ENCODE measurements at regions not wholly inside any gene's neighbourhood (a gene's known extent, or its start where the extent isn't known, plus 50 kb on each side); places are given as distances from the start of the nearest gene placed in this dataset.
A peak's percentile ranks its signal among the peaks of the same experiment; 100 is the strongest.

DNA sequence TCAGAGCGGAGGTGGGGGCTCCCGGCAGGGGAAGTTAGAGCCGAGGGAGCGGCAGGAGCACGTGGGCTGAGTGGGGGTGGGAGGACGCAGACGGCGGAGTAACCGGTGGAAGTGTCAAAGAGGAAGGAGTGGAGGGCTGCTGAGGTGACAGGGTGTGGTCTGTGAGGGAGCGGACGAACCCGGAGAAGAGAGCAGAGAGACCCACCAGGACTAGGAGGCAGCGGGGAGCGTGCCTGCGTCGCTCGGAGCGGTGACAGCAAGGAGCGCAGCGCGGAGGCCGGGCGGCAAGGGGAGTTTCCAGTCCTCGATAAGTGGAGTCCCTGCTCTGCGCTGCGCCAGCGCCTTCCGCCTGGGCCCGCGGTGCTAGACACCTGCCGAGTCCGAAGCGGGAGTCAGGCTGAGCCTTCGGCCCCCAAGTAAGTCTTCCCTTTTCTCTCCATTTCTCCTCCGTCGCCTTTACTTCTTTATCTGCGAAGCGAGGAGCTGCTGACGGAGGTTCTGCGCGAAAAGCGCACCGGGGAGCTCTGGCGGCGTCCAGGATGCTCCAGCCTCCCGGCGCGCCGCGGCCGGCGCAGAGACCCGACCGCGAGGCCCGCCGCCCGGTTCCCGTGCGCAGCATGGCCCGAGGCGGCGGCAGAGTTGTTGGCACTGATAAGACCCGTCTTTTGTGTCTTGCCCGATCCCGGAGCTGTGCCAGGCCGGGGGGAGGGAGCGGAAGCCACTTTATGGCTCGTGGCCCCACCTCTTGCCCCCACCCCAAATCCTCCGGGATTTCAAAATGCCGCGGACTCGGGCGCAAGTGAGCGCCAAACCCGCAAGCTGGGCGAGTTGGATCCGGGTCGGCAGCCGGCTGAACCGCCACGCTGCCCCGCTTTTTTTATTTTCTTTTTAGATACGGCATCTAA is 533.0 kb upstream of the SEMA6D start:
- Histone ChIP-seq H3K27me3 (ENCODE audit: control insufficient read depth, insufficient read depth, low read length, poor library complexity, severe bottlenecking) (peaks cover 46% of the 10 kb centered on the region), H3K9me3 (ENCODE audit: control insufficient read depth, low read length) (no peaks in the 10 kb centered on the region), H3K27ac (ENCODE audit: low read depth, low read length) (no peak overlapping the region), H3K36me3 (ENCODE audit: control insufficient read depth, insufficient read depth, low read length) (no peaks in the 10 kb centered on the region), H3K4me1 (ENCODE audit: control insufficient read depth, insufficient read depth, low read length) (no peaks in the 10 kb centered on the region), H3K4me3 (ENCODE audit: low read length) (peak overlapping the region; percentile 83), H3K9ac (ENCODE audit: extremely low read depth, low read length, poor library complexity, severe bottlenecking) (peak overlapping the region; percentile 29)
- peaks cover 63% of the 10 kb centered on the region for H3K27me3 Mint-ChIP-seq (ENCODE audit: insufficient read depth)
- DNase-seq = peak; percentile 85
- peak overlapping the region; percentile 73 for H3K4me3 Mint-ChIP-seq
- WGBS, 2 experiments (ENCODE audit: insufficient coverage in 1 of 2, insufficient read length in 1 of 2) = 2 to 8% methylated on average over 16 to 84 of the region's 84 CpGs
- no peak overlapping the region for H3K27ac Mint-ChIP-seq
- no peaks in the 10 kb centered on the region for H3K36me3 Mint-ChIP-seq (ENCODE audit: low read depth)
- H3K9me3 Mint-ChIP-seq = no peaks in the 10 kb centered on the region
- peaks cover 28% of the 10 kb centered on the region for H3K4me1 Mint-ChIP-seq
- TF ChIP-seq, protein P1, sequence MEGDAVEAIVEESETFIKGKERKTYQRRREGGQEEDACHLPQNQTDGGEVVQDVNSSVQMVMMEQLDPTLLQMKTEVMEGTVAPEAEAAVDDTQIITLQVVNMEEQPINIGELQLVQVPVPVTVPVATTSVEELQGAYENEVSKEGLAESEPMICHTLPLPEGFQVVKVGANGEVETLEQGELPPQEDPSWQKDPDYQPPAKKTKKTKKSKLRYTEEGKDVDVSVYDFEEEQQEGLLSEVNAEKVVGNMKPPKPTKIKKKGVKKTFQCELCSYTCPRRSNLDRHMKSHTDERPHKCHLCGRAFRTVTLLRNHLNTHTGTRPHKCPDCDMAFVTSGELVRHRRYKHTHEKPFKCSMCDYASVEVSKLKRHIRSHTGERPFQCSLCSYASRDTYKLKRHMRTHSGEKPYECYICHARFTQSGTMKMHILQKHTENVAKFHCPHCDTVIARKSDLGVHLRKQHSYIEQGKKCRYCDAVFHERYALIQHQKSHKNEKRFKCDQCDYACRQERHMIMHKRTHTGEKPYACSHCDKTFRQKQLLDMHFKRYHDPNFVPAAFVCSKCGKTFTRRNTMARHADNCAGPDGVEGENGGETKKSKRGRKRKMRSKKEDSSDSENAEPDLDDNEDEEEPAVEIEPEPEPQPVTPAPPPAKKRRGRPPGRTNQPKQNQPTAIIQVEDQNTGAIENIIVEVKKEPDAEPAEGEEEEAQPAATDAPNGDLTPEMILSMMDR (conservative IDR thresholded peaks at IDR 0.05) = no peak

DNA sequence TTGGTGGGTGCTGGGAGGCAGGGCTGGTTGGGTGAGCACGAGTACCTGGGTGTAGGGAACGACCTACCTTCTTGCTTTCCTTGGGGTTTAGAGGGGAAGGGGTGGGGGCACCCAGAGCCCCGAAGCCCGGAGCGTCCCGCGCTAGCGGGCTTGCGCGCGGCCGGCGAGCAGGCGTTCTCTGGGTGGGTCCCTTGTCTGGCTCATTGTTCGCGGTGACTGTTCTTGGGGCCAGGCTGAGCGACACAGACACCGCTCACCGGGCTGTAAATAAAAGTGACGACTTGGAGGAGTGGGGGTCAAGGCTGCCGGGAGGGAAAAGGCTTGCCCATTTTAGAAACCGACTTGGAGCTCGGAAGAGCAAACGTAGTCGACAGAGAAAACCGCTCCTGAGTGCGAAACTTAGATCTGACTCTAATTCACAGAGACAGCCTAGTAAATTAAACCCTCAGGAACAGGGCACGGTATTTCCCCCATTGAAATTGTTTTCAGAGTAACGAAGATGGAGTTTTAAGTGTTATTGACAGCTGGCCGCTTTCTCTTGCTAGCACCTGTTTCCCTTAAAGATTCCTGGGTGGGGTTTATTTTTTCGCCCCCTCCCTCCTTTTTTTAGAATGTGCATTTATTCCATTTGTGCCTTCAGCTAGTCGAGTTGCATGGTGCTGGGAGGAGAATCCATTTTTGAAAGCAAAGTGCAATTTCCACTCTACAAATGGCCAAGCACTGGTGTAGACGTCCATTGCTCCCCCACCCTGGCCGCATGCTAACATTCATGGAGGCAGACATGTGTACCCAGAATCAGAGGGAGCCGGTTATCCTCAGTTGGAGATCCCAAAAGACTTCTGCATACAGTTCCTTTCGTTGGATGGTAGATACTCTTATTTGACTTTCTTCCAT is 532.1 kb upstream of the SEMA6D start:
- Histone ChIP-seq H3K9me3 (ENCODE audit: control insufficient read depth, low read length) (no peaks in the 10 kb centered on the region), H3K9ac (ENCODE audit: extremely low read depth, low read length, poor library complexity, severe bottlenecking) (peak overlapping the region; percentile 29), H3K4me3 (ENCODE audit: low read length) (peak overlapping the region; percentile 83), H3K36me3 (ENCODE audit: control insufficient read depth, insufficient read depth, low read length) (no peaks in the 10 kb centered on the region), H3K4me1 (ENCODE audit: control insufficient read depth, insufficient read depth, low read length) (peaks cover 4% of the 10 kb centered on the region), H3K27ac (ENCODE audit: low read depth, low read length) (no peak overlapping the region), H3K27me3 (ENCODE audit: control insufficient read depth, insufficient read depth, low read length, poor library complexity, severe bottlenecking) (peaks cover 46% of the 10 kb centered on the region)
- TF ChIP-seq, protein P1 (conservative IDR thresholded peaks at IDR 0.05) = no peak
- Mint-ChIP-seq H3K27me3 (ENCODE audit: insufficient read depth) (peaks cover 72% of the 10 kb centered on the region), H3K9me3 (no peaks in the 10 kb centered on the region), H3K36me3 (ENCODE audit: low read depth) (no peaks in the 10 kb centered on the region), H3K4me1 (peaks cover 35% of the 10 kb centered on the region), H3K27ac (no peak overlapping the region), H3K4me3 (peak overlapping the region; percentile 73)
- WGBS, 2 experiments (ENCODE audit: insufficient coverage in 1 of 2, insufficient read length in 1 of 2) = 3 to 7% methylated on average over 28 to 36 of the region's 36 CpGs
- no peak for DNase-seq

DNA sequence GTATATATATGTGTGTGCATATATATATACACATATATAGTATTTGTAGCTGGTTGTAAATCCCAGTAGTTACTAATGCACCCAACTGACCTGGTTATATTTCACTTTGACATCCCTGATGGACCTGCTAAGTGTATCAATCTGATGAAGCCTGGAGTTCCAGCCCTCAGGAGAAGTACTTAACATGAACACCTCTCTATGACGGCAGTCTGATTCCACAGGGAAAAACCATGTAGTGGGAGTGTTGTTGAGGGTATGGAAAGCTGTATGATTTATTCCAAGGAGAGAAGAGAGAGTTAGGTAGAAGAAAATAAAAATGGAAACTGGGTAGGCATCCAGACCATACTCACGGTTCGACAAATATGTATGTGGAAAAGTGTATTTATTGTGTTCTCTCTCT is 531.2 kb upstream of the SEMA6D start:
- Mint-ChIP-seq H3K9me3 (no peaks in the 10 kb centered on the region), H3K36me3 (ENCODE audit: low read depth) (no peaks in the 10 kb centered on the region), H3K4me3 (no peak overlapping the region), H3K27ac (no peak overlapping the region), H3K27me3 (ENCODE audit: insufficient read depth) (peaks cover 79% of the 10 kb centered on the region), H3K4me1 (peaks cover 35% of the 10 kb centered on the region)
- 80 to 90% methylated on average over 1 of the region's 3 CpGs for WGBS, 2 experiments (ENCODE audit: insufficient coverage in 1 of 2, insufficient read length in 1 of 2)
- Histone ChIP-seq H3K27ac (ENCODE audit: low read depth, low read length) (no peak overlapping the region), H3K4me3 (ENCODE audit: low read length) (no peak overlapping the region), H3K9me3 (ENCODE audit: control insufficient read depth, low read length) (no peaks in the 10 kb centered on the region), H3K27me3 (ENCODE audit: control insufficient read depth, insufficient read depth, low read length, poor library complexity, severe bottlenecking) (peaks cover 46% of the 10 kb centered on the region), H3K36me3 (ENCODE audit: control insufficient read depth, insufficient read depth, low read length) (no peaks in the 10 kb centered on the region), H3K4me1 (ENCODE audit: control insufficient read depth, insufficient read depth, low read length) (peaks cover 4% of the 10 kb centered on the region), H3K9ac (ENCODE audit: extremely low read depth, low read length, poor library complexity, severe bottlenecking) (no peak overlapping the region)
- TF ChIP-seq, protein P1 (conservative IDR thresholded peaks at IDR 0.05) = no peak
- no peak for DNase-seq
